NCI-H526 (cell line): ENCODE measurements at regions not wholly inside any gene's neighbourhood (a gene's known extent, or its start where the extent isn't known, plus 50 kb on each side); places are given as distances from the start of the nearest gene placed in this dataset.
"Not testable (repeated sequence)": the region's sequence is repeated elsewhere in the genome, so short reads cannot be mapped to it uniquely, and the experiment has no call there.

Source experiments
- DNase-seq, 2 experiments: peaks; one replicate each; lab custom pipeline; 2025; lab: John Stamatoyannopoulos, UW

DNA sequence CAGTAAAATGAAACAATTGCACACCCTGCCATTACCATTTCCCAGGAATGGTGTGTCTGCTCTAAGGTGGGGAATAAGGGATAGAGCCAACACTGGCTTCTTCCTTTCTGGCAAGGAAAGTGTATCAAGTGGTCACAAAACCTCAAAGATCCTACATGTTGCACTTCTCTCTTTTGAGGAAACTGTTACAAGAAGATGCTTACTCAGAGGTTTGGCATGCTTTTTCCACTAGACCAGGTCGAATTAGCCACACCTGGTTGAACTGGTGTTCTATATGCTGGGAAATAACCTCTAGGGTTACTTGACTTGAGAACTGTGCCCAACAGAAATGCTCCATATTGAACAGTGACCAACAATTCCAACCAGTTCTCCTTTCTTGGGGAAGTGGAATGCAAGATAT, 102.9 kb downstream of the LRRN1 start:
- no peak for DNase-seq

DNA sequence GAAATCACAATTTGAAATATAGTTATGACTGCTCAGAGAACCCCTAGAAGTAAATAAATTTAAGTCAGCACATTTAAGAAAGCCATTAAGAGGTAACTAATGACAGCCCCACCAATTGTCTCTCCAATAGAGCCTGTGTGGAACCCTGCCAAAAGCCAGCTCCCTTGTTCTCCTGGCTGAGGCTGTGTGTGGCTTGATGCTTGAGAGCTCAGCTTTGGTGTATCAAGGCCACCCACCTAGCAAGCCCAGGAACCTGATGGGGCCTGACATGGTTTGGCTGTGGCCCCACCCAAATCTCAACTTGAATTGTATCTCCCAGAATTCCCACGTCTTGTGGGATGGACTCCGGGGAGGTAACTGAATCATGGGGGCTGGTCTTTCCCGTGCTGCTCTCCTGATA, 106.9 kb downstream of the LRRN1 start:
- no peak for DNase-seq

DNA sequence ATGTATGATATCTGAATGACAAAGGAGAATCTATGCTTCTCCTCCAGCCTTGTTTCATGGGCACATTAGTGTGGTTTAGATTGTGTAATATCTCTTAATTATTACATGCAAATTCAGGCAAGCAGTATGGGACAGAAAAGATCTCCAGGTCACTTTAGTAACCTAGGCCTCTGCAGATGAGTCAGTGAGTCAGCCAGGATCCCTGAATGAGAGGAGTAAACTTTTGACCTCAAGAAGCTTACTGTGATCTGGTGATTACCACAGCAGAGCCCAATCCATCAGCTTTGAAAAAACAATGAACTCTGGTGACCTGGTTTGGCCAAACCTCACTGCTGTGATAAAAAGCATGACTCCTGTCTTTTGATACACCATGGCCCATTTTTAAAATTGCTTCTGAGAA, 107.8 kb downstream of the LRRN1 start:
- DNase-seq = no peak

DNA sequence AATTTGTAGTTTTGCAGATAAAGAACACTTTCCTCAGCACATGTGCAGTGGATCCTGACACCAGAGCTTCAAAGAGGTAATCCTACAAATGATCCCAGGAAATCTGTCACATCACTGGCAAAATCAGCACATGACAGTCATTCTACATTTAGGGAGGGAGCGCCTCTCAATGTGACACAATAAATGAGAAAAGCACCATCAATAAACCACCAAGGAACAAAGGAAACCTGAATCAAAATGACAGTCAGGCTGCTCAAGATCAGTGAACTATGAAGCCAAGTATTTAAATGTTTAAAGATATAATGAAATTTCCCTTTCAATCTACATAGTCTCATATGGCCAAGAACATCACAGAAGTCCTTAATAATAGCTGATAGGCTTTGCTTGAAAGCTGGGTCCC, 119.5 kb downstream of the LRRN1 start:
- no peak for DNase-seq

- no peak for DNase-seq
These were observed 120.1 kb downstream of the LRRN1 start for GRCh38 chr3:3919316-3919715.

- no peak for DNase-seq
These were observed 124.4 kb downstream of the LRRN1 start for GRCh38 chr3:3923619-3924018.

DNA sequence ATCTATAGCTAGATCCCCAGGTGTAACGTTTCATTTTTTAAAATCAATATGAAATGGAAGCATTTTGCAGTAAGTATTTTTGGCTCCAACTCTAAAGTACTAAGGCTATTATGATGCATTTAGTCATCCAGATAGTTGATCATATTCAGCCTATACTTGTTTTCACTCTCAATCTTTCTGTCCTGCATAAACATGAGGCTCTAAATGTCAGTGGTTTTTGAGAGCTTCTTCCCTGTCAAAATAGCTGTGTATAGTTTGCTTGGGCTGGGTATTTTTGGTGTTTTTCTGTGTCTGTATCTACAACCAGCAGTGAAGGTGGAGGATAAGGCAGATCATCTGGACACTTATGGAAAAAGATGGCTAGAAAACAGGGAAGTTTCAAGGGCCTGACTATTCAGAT, 128.0 kb downstream of the LRRN1 start:
- no peak for DNase-seq

DNA sequence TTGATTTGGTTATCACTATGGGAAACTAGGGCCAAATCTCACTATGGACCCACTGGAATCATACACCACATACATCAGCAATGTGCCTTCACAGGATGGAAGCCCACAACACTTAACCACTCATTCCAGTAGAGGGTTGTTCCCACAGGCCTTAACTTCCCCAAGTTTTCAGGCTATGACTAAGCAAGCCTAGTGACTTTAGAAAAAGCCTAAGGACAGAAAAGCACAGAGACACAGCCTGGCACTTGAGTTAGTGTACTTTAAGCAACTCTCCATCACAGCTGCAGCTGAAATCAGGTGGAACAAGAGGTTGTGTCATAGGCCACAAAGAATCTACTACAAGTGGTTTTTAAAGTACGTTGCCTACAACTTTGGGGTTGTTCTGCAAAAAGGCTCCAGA, 128.7 kb downstream of the LRRN1 start:
- DNase-seq = no peak

GRCh38 chr3:3941380-3941779, 142.1 kb downstream of the LRRN1 start:
- DNase-seq = not testable (repeated sequence)

DNA sequence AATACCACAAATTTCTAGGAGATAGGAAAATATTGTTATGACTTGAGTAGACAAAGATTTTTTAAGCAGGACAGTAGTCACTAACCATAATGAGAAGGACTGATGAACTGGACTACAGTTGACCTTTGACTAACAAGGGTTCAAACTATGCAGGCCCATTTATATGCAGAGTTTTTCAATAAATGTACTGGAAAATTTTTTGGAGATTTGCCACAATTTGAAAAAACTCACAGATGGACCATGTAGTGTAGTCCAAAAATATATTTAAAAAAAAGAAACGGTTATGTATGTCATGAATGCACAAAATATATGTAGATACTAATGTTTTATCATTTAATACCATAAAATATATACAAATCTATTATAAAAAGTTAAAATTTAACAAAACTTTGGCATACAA, 151.8 kb downstream of the LRRN1 start:
- no peak for DNase-seq

DNA sequence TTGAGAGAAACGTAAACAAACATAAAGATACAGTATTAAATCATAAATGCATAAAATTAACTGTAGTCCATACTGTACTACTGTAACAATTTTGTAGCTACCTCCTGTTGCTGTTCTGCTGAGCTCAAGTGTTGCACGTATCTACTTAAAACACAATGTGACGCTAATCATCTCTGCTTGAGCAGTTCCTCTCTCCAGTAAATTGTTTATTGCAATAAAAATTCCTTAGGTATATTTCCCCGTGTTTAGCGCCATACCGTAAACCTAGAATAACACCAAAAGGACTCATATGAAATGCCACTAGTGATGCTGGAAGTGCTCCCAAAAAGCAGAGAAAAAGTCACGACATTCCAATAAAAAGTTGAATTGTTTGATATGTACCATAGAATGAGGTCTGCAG, 152.3 kb downstream of the LRRN1 start:
- DNase-seq = no peak

DNA sequence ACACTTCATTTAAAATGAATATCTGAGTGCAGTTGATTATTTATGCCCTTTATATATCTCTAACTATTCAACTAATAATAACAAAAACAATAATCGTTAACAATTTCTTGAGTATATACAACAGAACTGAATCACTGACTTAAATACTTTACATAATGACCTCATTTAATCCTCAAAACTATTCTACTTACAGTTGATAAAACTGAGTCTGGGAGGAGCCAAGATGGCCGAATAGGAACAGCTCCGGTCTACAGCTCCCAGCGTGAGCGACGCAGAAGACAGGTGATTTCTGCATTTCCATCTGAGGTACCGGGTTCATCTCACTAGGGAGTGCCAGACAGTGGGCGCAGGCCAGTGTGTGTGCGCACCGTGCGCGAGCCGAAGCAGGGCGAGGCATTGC, 163.6 kb downstream of the LRRN1 start:
- DNase-seq = peak; percentile 25 to 45

- DNase-seq = no peak
These were observed 184.8 kb downstream of the LRRN1 start for GRCh38 chr3:3984053-3984452.

- no peak for DNase-seq
These were observed 192.4 kb downstream of the LRRN1 start for GRCh38 chr3:3991598-3991997.

- DNase-seq = no peak
These were observed 193.2 kb downstream of the LRRN1 start for GRCh38 chr3:3992312-3992874.

DNA sequence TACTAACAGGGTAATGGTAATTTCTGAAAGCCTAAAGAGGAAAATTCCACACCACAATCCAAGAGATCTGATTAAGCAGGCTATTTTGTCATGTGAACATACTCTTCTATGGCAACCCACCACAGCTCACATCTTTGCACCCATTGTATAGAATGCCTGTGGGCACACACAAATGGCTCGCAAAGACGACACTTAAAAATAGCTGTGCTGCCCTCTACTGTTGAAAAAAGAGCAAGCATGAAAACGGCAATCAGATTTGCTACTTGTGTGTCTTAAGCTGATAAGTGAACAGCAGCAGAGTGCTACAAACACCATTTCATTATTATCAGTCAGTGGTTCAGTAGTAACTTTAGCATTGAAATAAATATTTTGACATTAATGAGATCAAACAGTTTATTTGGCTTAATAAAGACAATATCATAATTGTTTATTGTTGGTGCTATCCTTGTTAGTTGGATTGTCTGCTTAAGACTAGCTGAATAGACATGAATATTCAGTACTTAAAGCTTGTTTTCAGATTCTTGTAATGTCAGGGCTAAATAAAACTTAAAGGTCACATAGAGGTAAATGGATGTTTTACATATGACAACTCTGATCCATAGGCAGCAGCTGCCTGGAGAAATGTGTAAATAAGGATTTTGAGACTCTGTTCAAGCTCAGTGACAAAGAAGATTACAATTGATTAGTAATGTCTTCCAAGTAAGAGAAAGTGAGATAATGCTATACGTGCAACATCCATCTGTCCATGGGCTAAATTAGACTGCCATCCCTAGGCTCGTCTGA, 199.1 kb downstream of the LRRN1 start:
- DNase-seq = peak; percentile 31 to 75

GRCh38 chr3:3999340-3999739, 200.1 kb downstream of the LRRN1 start:
- DNase-seq = not testable (repeated sequence)

GRCh38 chr3:4001976-4002375, 202.7 kb downstream of the LRRN1 start:
- DNase-seq = no peak

DNA sequence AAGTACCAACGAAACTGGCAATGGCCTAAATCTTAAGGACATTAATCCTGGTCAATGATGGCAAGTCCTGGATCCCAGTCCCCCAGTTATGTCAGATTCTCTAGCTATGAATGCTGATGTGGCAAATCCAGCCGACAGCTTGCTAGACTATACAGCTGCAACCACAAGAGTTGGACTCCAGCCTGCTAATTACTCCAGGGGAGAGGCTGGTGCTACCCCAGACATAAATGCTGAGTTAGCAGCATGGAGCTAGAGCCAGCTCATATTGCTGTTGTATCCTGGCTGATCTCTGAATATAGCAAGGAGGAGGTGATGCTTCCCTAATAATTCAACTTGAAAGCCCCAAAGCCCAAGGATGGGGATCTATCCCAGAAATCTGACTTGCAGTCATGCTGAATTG, 207.1 kb downstream of the LRRN1 start:
- no peak for DNase-seq

DNA sequence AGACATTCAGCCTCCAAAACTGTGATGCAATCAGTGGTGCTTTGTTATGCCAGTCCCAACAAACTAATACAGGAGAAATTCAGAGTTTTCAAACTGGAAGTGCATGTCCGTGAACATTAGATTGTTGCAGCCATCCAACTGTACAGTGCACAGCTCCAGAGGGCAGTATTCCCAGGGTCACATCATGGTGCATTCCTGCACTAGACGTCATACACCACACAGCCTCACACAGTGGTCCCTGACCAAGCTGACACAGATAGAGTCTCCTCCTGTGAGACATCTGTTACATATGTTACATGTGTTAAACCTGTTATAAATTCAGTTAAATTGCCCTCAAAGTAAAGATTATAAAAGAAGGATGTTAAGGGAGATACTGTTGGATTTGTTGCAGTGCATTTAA, 209.0 kb downstream of the LRRN1 start:
- no peak for DNase-seq

DNA sequence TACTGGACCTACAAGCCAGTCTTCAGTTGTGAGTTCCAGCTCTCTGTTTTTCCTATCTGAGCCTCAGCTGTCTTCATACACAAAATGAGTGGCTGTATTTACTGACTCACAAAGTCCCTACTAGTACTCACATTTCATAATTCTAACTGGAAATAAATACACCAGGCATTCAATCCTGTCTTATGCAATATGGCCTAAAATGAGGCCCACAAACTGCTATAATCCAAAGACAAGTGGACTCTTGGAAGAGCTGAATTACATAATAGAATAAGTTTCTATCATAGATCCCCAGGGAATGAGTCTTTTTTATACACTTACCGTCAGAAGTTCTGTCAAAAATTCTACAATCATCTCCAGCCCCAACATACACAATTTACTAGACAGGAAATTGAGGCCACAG, 211.9 kb downstream of the LRRN1 start:
- DNase-seq = no peak

DNA sequence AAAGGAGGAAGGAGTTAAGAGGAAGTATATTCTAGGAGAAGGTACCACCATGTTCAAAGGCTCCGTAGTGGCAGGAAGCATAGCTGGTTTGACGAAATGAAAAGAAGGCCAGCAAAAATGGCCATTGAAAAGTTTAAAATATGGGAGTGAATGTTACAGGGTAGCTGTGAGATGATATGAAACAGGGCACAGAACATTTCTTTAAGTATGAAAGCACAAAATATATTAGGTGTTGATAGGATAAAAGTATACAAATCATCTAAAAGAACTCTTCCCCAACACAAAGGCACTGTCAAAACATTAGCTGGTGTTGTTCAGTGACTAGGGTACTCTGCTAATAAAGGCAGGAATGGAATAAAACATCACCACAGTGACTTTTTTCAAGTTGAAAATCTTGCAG, 216.2 kb downstream of the LRRN1 start:
- DNase-seq = no peak

DNA sequence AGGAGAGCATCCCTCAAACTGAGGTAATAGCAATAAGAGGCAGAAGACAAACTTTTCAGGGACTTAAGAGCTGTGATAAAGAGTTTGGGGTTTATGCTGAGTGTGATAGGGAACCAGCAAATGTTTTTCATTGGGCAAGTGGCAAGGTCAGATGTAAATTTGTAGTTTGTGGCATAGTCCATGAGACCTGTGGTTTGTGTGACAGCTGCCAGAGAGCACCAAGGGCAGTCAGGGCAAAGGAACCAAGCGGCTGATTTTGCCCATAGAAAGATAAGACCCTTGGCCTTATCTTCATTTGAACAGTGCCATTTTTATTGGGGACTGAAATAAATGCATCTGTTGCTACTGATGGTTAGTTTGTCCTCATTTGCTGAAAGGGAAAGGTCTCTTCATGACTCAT, 220.3 kb downstream of the LRRN1 start:
- no peak for DNase-seq

DNA sequence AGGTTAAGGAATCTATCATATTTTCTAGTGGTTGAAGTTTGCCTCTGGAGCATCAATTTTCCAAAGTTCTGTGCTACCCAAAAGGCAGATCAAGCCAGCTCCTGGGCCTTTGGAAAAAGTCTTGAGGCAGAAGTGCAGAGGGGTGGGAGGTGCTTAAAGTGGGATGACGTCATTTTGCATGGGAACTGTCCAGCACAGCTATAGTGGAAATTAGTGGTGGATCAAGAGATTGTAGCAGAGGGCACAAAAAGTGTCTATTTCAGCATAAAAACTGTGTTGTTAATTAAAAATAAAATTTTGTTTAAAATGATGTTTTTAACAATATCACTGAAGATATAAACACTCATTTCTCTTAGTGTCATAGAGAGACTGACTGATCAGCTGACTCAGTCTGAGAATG, 221.9 kb downstream of the LRRN1 start:
- DNase-seq = no peak
